Astrocyte (in vitro differentiated cells and primary cell): ENCODE measurements at regions not wholly inside any gene's neighbourhood (a gene's known extent, or its start where the extent isn't known, plus 50 kb on each side); places are given as distances from the start of the nearest gene placed in this dataset.

Experiments
- DNase-seq: peaks from one replicate; pipeline ENCODE4 v3.0.0-alpha.2; 2010; ENCODE audit warnings: low read depth
- FAIRE-seq: peaks from 2 replicates; lab custom pipeline; 2011; peaks lifted over from hg19 to GRCh38; lab: Jason Lieb, UNC
- H2AFZ ChIP-seq: 2 replicates; pipeline ENCODE4 v1.6.0; 2012; ENCODE audit warnings: low read depth, low read length, inconsistent platforms
- H3K27ac ChIP-seq: 2 replicates; pipeline ENCODE4 v1.5.1; 2011; ENCODE audit warnings: low read depth, low read length, inconsistent platforms
- H3K27me3 ChIP-seq: 2 replicates; pipeline ENCODE4 v1.6.0; 2011; ENCODE audit warnings: low read length, inconsistent platforms; ENCODE audit not compliant: insufficient read depth
- H3K36me3 ChIP-seq: 2 replicates; pipeline ENCODE4 v1.5.1; 2011; ENCODE audit warnings: low read length, inconsistent platforms; ENCODE audit not compliant: insufficient read depth
- H3K4me1 ChIP-seq: 2 replicates; pipeline ENCODE4 v1.5.1; 2011; ENCODE audit warnings: low read length, inconsistent platforms; ENCODE audit not compliant: insufficient read depth
- H3K4me2 ChIP-seq: 2 replicates; pipeline ENCODE4 v1.6.0; 2012; ENCODE audit warnings: low read length, inconsistent platforms
- H3K4me3 ChIP-seq: 2 replicates; pipeline ENCODE4 v1.5.1; 2011; ENCODE audit warnings: low read depth, mild to moderate bottlenecking, low read length, inconsistent platforms; ENCODE audit not compliant: insufficient read depth
- H3K79me2 ChIP-seq: 2 replicates; pipeline ENCODE4 v1.6.0; 2012; ENCODE audit warnings: mild to moderate bottlenecking, low read length, inconsistent platforms; ENCODE audit not compliant: insufficient read depth
- H3K9ac ChIP-seq: 2 replicates; pipeline ENCODE4 v1.6.0; 2012; ENCODE audit warnings: mild to moderate bottlenecking, low read length, inconsistent platforms
- H3K9me3 ChIP-seq: 2 replicates; pipeline ENCODE4 v1.5.1; 2012; ENCODE audit warnings: low read depth, mild to moderate bottlenecking, low read length, inconsistent platforms; ENCODE audit not compliant: insufficient read depth
- H4K20me1 ChIP-seq: 2 replicates; pipeline ENCODE4 v1.6.0; 2012; ENCODE audit warnings: low read length, inconsistent platforms; ENCODE audit not compliant: insufficient read depth
- H3K27ac Mint-ChIP-seq: one replicate; pipeline ENCODE4 v1.8.0; 2021; ENCODE audit warnings: mild to moderate bottlenecking, mixed read lengths; ENCODE audit not compliant: unreplicated experiment
- H3K27me3 Mint-ChIP-seq: one replicate; pipeline ENCODE4 v1.8.0; 2021; ENCODE audit warnings: low read depth, mixed read lengths; ENCODE audit not compliant: unreplicated experiment
- H3K36me3 Mint-ChIP-seq: one replicate; pipeline ENCODE4 v1.8.0; 2021; ENCODE audit warnings: low read depth, mixed read lengths; ENCODE audit not compliant: unreplicated experiment
- H3K4me1 Mint-ChIP-seq: one replicate; pipeline ENCODE4 v1.8.0; 2021; ENCODE audit warnings: low read depth, mixed read lengths; ENCODE audit not compliant: unreplicated experiment
- H3K4me3 Mint-ChIP-seq: one replicate; pipeline ENCODE4 v1.8.0; 2021; ENCODE audit warnings: mild to moderate bottlenecking, moderate library complexity, mixed read lengths; ENCODE audit not compliant: unreplicated experiment
- H3K9me3 Mint-ChIP-seq: one replicate; pipeline ENCODE4 v1.8.0; 2021; ENCODE audit warnings: mild to moderate bottlenecking, mixed read lengths; ENCODE audit not compliant: unreplicated experiment
- EZH2 ChIP-seq: IDR thresholded peaks from 2 replicates; pipeline ENCODE4 v1.6.1; 2012; ENCODE audit warnings: mild to moderate bottlenecking, low read length, inconsistent platforms; ENCODE audit not compliant: insufficient read depth
- TF ChIP-seq, protein P1 (sequence below): IDR thresholded peaks from 2 replicates; pipeline ENCODE4 v1.5.1; 2011; ENCODE audit warnings: low read depth, mild to moderate bottlenecking, inconsistent platforms, low read length, moderate library complexity; ENCODE audit not compliant: insufficient read depth

GRCh38 chr3:178455946-178456345, 80.3 kb upstream of the KCNMB2 start:
- Mint-ChIP-seq H3K27me3 (peaks cover 4% of the 10 kb centered on the region), H3K4me1 (peaks cover 5% of the 10 kb centered on the region), H3K27ac (no peak overlapping the region), H3K9me3 (no peaks in the 10 kb centered on the region), H3K36me3 (no peaks in the 10 kb centered on the region), H3K4me3 (no peak overlapping the region)
- Histone ChIP-seq H3K36me3 (no peaks in the 10 kb centered on the region), H3K4me3 (no peak overlapping the region), H3K4me2 (no peak overlapping the region), H3K9me3 (no peaks in the 10 kb centered on the region), H3K9ac (no peak overlapping the region), H3K4me1 (peaks cover 6% of the 10 kb centered on the region), H4K20me1 (no peaks in the 10 kb centered on the region), H3K27me3 (no peaks in the 10 kb centered on the region), H3K27ac (no peak overlapping the region), H3K79me2 (no peaks in the 10 kb centered on the region), H2AFZ (no peak overlapping the region)
- DNase-seq (no peak), FAIRE-seq (no peak)
- TF ChIP-seq EZH2: no peak
- TF ChIP-seq, protein P1, sequence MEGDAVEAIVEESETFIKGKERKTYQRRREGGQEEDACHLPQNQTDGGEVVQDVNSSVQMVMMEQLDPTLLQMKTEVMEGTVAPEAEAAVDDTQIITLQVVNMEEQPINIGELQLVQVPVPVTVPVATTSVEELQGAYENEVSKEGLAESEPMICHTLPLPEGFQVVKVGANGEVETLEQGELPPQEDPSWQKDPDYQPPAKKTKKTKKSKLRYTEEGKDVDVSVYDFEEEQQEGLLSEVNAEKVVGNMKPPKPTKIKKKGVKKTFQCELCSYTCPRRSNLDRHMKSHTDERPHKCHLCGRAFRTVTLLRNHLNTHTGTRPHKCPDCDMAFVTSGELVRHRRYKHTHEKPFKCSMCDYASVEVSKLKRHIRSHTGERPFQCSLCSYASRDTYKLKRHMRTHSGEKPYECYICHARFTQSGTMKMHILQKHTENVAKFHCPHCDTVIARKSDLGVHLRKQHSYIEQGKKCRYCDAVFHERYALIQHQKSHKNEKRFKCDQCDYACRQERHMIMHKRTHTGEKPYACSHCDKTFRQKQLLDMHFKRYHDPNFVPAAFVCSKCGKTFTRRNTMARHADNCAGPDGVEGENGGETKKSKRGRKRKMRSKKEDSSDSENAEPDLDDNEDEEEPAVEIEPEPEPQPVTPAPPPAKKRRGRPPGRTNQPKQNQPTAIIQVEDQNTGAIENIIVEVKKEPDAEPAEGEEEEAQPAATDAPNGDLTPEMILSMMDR: no peak

- Mint-ChIP-seq H3K4me1 (peaks cover 5% of the 10 kb centered on the region), H3K9me3 (no peaks in the 10 kb centered on the region), H3K36me3 (no peaks in the 10 kb centered on the region), H3K27ac (no peak overlapping the region), H3K4me3 (no peak overlapping the region), H3K27me3 (peaks cover 4% of the 10 kb centered on the region)
- Histone ChIP-seq H4K20me1 (no peaks in the 10 kb centered on the region), H3K4me2 (no peak overlapping the region), H3K9ac (no peak overlapping the region), H3K4me3 (no peak overlapping the region), H3K4me1 (peaks cover 6% of the 10 kb centered on the region), H3K9me3 (no peaks in the 10 kb centered on the region), H2AFZ (no peak overlapping the region), H3K27ac (no peak overlapping the region), H3K27me3 (no peaks in the 10 kb centered on the region), H3K36me3 (no peaks in the 10 kb centered on the region), H3K79me2 (no peaks in the 10 kb centered on the region)
- TF ChIP-seq, protein P1: no peak
- no peak for TF ChIP-seq EZH2
- no peak for DNase-seq
- no peak for FAIRE-seq
Measured at GRCh38 chr3:178456621-178457285, 79.5 kb upstream of the KCNMB2 start.

- Mint-ChIP-seq H3K27me3 (peaks cover 4% of the 10 kb centered on the region), H3K27ac (no peak overlapping the region), H3K36me3 (peaks cover 1% of the 10 kb centered on the region), H3K4me1 (peaks cover 5% of the 10 kb centered on the region), H3K9me3 (no peaks in the 10 kb centered on the region), H3K4me3 (no peak overlapping the region)
- Histone ChIP-seq H4K20me1 (no peaks in the 10 kb centered on the region), H3K27ac (no peak overlapping the region), H3K9ac (no peak overlapping the region), H3K79me2 (no peaks in the 10 kb centered on the region), H3K4me3 (no peak overlapping the region), H3K27me3 (no peaks in the 10 kb centered on the region), H3K36me3 (no peaks in the 10 kb centered on the region), H3K4me1 (peaks cover 6% of the 10 kb centered on the region), H2AFZ (no peak overlapping the region), H3K9me3 (no peaks in the 10 kb centered on the region), H3K4me2 (no peak overlapping the region)
- TF ChIP-seq, protein P1: no peak
- no peak for TF ChIP-seq EZH2
- DNase-seq: no peak
- FAIRE-seq: no peak
Measured at GRCh38 chr3:178457511-178457910, 78.7 kb upstream of the KCNMB2 start.
